DMS79 treated with DMSO at 0.1 percent for 48 hours (cell line): ENCODE measurements at regions not wholly inside any gene's neighbourhood (a gene's known extent, or its start where the extent isn't known, plus 50 kb on each side); places are given as distances from the start of the nearest gene placed in this dataset.

Experiments
- DNase-seq: peaks from one replicate; lab custom pipeline; 2025; lab: John Stamatoyannopoulos, UW

DNA sequence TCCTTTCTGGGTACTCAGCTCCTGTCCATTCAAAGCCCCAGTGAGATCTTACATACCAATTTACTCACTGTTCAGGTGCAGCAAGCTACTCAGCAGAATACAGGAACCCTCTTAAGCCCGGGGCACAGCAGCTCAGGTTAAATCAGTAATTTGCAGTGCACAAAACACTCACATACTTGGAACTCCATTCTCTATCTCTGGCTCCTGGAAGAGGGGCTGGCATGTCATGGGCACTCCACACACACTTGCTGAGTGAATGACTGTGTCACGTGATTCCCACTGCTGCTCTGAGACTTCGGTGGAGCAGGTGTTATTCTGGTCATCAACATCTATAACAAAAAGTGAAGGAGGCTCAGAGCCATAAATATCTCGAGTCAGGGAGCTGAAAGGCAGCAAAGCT, 157.3 kb upstream of the BDNF start:
- DNase-seq: no peak

DNA sequence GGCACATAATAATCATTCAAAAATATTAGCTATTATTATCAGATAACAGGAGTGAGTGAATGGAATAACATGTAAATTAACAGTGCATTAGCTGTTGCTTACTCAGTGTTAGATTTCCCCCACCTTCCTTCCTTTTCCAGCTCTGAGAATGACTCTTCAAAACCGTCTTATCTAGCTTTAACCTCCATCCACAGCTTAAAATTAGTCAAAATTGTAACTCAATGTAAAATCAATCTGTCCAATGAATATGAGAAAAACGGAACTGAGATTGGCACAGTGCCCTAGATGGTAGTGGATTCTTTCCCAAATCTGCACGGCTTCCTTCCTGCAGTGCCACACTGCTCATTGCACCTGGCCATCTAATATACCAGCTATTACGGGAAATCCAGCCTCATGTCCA, 156.8 kb upstream of the BDNF start:
- DNase-seq: no peak

DNA sequence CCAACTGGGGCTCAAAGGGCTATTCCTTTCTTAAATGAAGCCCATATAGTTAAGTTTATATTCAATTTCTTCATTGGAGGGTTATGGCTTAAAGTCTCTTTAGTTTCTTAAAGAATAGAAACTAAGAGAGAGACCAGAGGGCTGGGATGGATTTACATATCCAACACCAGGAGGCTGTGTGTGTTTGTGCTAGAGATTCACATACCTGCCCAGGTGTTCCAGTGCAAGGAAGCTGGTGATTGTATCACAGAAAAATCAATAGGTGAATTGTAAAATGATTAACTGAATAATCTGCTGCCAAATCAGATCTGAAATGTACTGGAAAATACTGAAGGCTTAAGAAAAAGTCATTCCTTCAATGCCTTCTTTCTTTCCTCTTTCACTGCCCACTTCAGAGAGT, 148.2 kb upstream of the BDNF start:
- no peak for DNase-seq

DNA sequence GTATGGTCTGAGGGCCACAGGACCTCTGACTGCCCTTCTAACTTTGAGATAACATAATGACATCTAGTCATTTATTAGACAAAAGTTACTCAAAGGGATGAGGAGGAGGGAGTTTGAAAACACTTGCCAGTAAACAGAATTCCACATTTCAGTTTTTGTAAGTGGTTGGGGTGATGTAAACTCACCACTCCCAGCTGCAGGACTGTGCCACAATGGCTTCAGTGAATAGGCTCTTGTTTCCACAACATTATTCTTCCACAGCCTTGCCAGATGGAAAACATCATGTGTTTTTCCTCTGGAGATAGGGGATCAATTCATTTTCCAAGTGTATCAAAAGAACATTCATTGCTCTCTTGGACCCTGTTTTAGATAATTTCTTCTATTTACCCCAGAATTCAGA, 147.2 kb upstream of the BDNF start:
- no peak for DNase-seq

DNA sequence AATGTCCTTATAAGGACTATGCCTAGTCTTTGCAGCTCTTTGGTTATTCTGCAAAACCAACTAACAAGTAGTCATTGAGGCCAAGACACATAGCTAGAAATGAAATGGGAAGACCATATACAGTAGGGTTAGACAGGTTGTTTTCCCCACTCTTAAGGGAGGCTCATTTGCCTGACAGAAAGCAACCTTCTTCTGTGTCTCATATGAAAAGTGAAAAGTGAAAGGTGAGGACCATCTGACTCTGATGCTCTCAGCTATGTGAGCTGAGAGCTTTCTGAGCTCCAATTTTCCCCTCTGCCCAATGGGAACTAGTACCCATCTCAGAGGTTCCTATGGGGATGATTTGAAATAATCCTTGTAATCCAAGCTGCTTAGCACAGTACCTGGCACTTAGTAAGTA, 142.0 kb upstream of the BDNF start:
- DNase-seq: no peak

DNA sequence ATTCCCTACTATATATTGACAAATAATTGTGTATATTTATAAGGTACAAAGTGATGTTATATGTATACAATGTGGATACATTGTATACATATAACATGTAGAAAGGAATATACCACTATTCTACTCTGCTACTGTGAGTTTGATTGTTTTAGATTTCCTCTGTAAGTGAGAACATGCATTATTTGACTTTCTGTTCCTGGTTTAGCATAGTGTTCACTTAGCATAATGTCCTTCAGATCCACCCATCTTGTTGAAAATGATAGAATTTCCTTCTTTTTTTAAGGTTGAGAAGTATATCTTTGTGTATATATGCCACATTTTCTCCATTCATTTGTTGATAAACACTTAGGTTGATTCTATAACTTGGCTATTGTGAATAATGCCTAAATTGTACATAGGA, 140.8 kb upstream of the BDNF start:
- no peak for DNase-seq

DNA sequence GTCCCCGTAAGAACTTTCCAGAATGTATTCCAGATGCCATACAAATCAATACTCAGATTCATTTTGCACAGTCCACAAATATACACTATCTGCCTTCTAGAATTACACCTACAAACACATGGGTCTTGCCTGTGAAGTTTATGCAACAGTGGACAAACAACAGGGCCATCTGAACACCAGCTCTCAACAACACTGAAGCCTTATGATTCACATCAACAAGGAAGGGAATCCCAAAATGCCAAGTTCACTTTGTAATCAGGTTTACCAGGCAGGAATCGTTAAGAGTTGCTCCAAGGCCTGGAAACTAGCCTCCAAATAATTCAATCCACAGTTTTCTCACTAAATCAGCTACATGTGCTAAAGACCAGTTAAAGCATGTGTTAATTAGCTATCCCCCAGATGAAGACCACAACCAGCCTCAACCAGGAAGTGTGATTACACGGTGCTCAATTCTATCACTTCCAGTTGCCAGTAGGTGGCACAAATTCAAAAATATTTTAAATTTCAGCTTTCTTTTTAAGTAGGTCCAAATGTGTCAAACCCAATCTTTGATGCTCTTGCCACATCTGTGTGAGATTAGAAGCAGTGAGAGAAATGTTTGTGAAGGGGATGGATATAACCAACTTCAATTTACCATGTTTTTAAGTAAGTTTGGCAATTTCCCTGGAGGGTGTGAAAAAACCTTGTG, 139.1 kb upstream of the BDNF start:
- DNase-seq: no peak

DNA sequence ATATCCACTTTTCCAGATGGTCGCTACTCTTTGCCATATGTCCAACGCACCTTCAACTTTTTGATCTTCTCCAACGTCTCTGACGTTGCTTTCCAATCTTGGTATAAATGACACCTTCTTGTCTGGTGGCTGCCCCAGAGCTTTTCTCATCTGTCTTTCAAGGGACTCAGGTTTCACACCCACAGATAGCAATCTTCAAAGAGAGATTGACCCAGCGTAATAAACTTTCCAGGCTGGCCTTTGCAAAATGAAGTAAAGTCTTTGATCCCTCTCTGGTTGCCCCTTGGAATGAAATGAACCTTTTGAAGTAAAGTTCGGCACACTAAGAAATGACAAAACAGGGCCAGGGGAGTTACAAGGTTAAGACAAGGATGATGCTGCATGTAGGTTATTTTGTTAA, 138.4 kb upstream of the BDNF start:
- no peak for DNase-seq

DNA sequence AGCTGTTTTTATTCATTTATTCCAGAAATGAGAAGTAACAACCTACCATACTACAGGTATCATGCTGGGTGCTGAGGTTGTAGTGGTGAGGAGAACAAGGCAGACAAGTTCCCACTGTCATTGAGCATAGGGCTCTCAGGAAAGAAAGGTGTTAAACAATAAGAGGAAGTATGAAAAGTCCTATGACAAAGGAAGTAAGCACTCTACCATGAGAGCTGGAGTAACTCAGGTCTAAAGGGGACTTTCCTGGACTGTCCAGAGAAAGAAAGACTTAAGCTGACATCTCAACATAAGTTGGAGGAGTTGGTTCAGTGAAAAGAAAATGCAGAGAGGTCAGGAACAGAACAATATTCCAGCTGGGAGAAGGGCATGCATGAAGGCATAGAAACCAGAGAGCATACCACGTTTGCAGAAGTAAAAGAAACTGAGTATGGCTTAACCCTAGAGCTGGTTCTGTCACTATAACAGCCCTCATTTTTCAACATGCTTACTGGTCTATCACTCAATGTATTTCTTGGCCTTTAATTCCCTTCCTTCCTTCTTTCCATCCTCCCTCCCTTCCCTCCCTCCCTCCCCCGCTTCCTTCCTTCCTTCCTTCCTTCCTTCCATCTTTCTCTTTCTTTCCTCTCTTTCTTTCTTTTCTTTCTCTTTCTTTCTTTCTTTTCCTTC, 137.8 kb upstream of the BDNF start:
- DNase-seq: no peak

DNA sequence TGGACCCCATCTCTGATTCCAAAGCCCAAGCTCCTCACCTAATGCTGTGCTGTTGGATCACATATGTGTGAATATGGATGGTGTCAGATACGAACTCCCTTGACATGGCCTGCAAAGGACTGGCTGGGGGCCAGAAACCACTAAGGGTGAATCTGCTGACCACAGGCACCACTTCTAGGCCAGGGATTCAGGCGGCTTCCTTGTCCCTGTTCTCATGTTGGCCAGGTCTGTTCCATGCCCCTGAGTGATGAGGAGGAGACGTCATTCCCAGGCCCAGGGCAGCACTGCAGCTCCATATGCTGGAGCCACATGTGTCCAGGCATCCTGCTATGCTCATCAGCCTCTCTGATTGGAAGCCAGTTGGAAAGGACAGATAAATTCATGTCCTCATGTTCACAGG, 130.0 kb upstream of the BDNF start:
- no peak for DNase-seq

DNA sequence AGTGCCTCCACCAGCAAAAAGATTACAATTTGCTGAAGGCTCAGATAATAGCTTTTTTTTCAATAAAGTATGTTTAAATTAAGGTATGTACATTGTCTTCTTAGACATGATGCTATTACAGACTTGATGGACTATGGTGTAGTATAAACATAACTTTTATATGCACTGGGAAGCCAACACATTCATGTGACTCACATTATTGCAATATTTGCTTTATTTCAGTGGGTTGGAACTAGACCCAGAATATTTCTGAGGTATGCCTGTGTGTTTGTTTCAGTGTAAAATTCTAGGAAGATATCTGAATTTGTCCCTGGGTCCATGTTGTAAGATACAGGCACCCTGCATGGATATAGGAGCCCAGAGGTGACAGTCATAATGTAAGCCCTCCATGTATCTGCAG, 120.0 kb upstream of the BDNF start:
- no peak for DNase-seq

DNA sequence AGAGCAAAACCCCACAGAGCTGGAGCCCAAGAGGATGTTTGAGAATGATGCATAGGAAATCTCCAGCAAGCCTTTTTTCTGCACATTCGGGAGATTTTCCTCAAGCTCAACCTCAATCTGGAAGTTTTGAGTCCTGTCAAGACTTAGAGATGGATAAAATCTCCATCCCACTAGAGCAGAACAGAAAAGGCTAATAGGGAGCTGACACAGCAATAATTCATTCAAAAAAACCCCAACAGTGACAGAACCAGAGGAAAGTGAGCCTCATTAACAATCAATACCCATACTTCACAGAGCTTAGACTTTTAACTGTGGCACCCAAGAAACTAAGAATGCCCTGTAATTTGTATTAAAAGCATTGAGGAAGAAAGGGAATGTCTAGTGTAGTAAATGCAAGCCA, 115.9 kb upstream of the BDNF start:
- DNase-seq: no peak

DNA sequence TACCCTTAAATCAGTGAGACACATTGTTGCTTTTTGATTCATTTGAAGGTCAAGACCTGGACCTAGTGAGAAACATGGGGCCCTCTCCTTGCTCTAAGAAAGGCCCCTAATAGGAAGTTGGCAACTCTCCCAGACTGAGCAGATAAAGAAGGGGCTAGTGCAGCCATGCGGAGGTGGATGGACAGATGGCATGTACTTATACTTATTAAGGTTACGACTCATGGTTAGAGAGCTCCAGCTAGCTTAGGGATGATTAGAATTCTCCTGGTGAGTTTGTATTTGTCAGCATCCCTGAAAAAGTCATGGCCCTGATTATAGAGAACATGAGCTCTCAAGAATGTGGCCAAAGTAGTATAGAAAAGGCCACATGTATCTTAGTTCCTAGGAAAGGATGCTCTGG, 112.1 kb upstream of the BDNF start:
- no peak for DNase-seq

DNA sequence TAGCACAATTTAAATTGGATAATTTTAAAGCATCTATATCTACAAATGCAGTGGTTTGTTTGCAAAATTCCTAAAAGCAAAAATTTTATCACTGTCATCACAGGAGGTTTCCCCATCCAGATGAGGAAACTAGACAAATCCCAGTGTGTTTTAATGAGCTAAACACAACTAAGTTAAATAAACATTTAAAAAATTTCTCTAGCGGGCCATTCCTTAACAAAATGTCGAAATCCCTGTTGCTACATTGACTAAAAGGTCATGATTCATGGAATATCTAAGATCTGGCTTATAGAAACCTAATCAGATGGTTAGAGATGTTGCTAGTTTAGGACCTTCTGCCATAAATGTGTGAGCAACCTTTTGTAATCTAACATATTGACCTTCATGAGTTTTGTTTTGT, 107.3 kb upstream of the BDNF start:
- DNase-seq: no peak

DNA sequence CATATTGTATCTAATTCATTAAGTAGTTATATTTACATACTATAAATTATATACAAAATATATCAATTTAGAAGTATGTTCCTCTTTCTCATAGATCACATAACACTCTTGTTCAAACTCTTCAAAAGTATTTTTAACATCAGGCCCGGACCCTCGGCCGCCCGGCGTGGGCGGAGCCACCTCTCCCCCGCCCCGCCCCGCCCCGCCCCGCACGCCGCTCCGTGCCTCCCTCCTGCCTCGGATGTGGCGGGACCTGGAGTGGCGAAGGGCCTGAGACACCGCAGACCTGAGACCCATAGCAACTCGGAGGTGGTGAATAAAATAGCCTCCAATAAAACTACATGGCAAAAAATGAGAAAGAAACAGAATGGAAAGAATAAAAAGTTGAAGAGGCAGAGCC, 105.9 kb upstream of the BDNF start:
- DNase-seq: no peak

DNA sequence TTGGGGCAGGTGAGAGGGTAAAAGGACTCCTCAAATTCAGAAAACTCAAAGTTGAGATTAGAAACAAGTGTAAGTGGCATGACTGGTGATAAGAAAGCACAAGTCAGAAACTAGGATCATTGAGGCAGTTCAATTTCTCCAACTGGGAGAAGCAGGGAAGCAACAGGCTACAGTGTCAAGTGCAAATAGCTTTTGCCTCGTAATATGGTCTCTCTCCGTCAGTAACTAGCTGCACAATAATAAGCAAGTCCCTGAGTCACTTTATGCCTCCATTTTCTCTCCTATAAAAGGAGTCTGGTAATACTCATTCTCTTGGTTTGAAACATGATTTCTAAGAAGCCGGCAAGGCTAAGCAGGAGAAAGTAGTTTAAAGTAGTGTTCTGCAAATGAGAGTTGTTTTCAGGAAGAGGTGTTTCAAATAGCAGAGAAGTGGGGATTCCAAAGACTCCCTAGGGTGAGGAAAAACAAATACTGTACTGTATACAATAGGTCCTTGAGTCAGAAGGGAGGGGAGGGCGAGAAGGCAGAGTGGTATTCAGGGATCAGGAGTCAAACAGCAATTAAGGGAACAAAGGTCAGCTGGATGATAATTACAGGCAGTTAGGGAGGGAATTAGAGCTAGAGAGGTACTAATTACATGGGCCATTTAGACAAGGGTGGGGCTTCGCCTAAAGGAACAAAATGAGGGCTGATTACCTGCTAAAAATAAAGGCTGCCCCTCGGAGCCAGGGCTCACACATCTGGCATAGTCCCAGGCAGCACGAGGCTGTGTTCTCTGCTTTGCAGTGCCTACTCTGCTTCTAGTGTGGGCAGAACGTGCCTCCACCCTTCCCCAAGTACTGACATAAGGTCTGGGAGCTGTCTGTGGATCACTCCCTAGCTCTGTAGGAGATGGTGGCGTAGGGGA, 96.0 kb upstream of the BDNF start:
- peak; percentile 63 for DNase-seq

DNA sequence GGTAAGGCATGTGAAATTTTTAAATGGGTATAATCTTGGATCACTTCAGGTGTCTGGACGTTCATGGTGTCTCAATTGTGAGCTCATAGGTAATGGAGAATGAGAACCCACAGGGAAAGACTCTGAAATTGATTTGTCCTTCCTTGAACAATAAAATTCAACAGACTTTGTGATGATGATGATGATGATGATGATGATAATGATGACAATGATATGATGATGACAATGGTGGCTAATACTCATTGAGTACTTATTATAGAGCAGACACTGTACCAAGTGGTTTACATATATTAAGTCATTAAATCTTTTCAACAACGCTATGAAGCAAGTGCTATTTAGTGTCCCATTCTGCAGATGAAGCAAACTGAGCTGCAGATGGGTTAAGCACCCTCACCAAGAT, 86.6 kb upstream of the BDNF start:
- no peak for DNase-seq

DNA sequence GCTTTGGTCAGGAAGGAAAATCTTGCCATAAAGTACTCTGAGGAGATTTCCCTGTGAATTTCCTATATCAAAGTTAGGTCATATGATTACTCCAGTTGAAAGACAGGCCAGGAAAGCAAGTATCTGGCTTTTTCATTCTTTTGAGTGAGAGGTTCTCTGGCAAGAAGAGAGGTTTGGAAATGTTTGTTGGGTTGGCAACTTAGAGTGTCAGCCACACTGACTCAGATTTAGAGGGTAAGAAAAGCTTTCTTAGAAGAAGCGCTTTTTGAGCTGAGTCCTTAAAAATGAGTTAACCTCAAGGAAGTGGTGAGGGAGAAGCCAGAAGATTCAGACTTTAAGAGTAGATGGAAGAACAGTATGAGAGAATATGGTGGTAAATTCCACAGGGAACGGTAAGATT, 86.1 kb upstream of the BDNF start:
- no peak for DNase-seq

DNA sequence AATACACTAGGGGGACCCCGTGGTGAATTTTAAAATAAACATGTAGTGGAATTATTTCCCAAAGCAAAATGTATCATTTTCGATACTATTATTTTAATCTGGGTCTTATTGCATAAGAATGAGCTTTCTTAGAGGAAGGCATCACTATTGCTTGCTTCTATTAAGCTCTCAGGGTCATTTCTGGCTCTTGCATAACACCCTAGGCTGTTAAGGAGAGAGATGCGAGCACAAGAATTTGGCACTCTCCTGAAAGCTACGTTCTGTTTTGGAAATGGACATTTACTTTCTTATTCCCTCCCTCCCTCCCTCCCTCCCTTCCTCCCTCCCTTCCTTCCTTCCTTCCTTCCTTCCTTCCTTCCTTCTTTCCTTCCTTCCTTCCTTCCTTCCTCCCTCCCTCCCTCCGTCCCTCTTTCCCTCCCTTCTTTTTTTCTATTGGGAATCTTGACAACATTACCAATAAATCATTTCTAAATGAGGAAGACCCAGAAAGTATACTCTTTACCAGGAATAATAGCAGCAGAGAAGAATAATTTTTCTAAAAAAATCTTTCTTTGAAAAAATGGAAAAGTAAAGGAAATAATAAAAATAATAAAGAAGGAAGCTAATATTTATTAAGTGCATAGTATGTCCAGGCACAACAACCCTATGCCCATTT, 83.6 kb upstream of the BDNF start:
- no peak for DNase-seq

DNA sequence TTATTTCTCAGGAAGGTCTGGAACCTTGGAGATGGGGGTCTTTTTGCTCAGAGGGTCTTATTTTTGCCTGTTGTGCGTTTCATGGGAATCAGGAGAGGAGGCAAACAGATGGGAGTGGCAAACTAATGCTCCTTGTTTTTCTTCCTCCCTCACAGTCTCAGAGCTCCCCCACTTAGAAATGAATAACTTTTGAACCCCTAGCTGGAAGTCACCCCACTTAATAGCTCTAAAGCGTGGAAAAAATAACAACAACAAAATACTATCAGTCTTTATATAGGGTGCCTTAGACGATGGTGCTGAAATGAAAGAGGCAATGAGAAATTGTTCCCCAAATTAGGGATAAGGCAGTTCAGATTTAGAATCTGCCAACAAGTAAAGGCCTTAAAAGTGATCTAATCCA, 76.8 kb upstream of the BDNF start:
- DNase-seq: no peak

DNA sequence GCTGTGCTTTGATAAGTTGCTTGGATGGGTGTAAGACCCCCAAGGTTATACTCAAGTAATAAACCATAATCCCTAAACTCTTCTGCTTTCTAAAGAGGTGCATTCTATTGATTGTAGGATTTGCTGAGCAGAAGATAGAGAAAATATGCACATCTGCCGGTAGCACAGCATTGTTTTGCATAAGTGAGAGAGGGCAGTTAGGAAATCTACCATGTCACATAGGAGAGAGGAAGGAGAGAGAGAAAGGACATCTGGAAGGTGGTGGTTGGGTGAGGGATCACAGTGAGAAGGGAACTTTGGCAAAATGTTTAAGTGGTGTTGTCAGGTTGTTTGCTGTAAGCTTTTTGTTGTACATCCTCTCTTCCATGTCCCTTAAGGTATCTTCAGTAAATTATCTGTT, 73.6 kb upstream of the BDNF start:
- DNase-seq: no peak

DNA sequence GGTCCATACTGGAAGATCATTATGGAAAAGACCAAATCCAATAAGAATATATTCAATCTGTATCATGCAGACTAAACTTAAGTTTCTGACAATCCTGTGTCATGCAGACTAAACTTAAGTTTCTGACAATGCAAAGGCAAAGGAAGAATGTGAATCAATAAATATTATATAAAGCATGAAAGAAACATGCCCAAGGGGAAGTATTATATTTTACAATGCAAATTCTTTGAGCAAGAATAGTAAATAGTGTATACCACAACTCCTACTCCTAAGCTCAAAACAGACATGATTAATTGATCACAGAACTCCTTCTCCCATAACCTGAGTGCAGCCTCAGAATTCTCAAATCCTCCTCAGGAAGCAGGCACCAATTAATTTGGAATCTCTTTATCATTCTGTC, 71.3 kb upstream of the BDNF start:
- DNase-seq: no peak

DNA sequence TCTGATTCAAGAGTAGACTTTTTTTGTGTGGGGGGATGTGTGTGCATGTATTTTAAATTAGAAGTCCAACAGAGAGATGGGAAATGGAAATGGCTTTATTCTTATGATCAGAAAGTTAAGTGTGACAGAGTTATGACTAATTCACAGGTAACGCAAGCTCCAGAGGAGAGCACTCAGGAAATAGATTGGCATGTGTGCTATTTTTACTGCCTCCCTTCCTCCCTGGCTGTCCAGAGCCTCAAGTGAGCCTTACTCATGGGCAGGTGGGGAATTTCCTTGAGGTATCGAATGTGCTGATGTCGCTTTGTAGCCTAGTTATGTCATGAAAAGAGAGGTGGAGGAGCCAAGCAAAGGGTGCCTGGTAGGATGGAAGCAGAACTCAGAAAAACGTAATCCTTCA, 70.3 kb upstream of the BDNF start:
- no peak for DNase-seq
